Osteoblast (primary cell): ENCODE measurements at regions not wholly inside any gene's neighbourhood (a gene's known extent, or its start where the extent isn't known, plus 50 kb on each side); places are given as distances from the start of the nearest gene placed in this dataset.

Source experiments
- DNase-seq: peaks from one replicate; pipeline ENCODE4 v3.0.0; 2011; ENCODE audit warnings: low spot score, mixed read lengths; ENCODE audit not compliant: insufficient read length; ENCODE audit errors: missing footprints
- H2AFZ ChIP-seq: 2 replicates; pipeline ENCODE4 v1.6.0; 2011; ENCODE audit warnings: mild to moderate bottlenecking, low read length
- H3K27ac ChIP-seq: 2 replicates; pipeline ENCODE4 v1.5.1; 2011; ENCODE audit warnings: mild to moderate bottlenecking, low read depth, low read length, moderate library complexity
- H3K27me3 ChIP-seq: 2 replicates; pipeline ENCODE4 v1.6.0; 2012; ENCODE audit warnings: mild to moderate bottlenecking, control low read depth, inconsistent platforms, low read length, moderate library complexity; ENCODE audit not compliant: insufficient read depth
- H3K36me3 ChIP-seq: 2 replicates; pipeline ENCODE4 v1.5.1; 2011; ENCODE audit warnings: mild to moderate bottlenecking, low read length, control low read depth, moderate library complexity; ENCODE audit not compliant: insufficient read depth
- H3K4me1 ChIP-seq: 2 replicates; pipeline ENCODE4 v1.5.1; 2011; ENCODE audit warnings: mild to moderate bottlenecking, low read length, control low read depth, moderate library complexity; ENCODE audit not compliant: insufficient read depth
- H3K4me2 ChIP-seq: 2 replicates; pipeline ENCODE4 v1.6.0; 2011; ENCODE audit warnings: mild to moderate bottlenecking, low read length; ENCODE audit not compliant: insufficient read depth
- H3K4me3 ChIP-seq: fragments of 200-600 bp; sonication (generic); 3 replicates; pipeline ENCODE4 v1.5.1; 2012; ENCODE audit warnings: mild to moderate bottlenecking, low read length, inconsistent platforms; ENCODE audit not compliant: insufficient read depth
- H3K79me2 ChIP-seq: 2 replicates; pipeline ENCODE4 v1.6.0; 2012; ENCODE audit warnings: mild to moderate bottlenecking, low read length, control low read depth, inconsistent platforms; ENCODE audit not compliant: insufficient read depth
- H3K9me3 ChIP-seq: 2 replicates; pipeline ENCODE4 v1.5.1; 2011; ENCODE audit warnings: low read depth, low read length, control low read depth
- H4K20me1 ChIP-seq: 2 replicates; pipeline ENCODE4 v1.6.0; 2012; ENCODE audit warnings: mild to moderate bottlenecking, low read length, control low read depth; ENCODE audit not compliant: insufficient read depth
- CTCF ChIP-seq: IDR thresholded peaks from 2 replicates; pipeline ENCODE4 v1.5.1; 2011; ENCODE audit warnings: mild to moderate bottlenecking, low read depth, low read length, moderate library complexity; ENCODE audit errors: extremely low read depth

GRCh38 chr5:20224966-20225365 is 237.0 kb upstream of the CDH18 start:
- TF ChIP-seq CTCF = no peak
- Histone ChIP-seq H3K9me3 (peaks cover under 1% of the 10 kb centered on the region), H4K20me1 (no peaks in the 10 kb centered on the region), H3K4me1 (no peaks in the 10 kb centered on the region), H3K36me3 (no peaks in the 10 kb centered on the region), H3K79me2 (no peaks in the 10 kb centered on the region), H3K27ac (no peak overlapping the region), H3K4me2 (no peak overlapping the region), H2AFZ (no peak overlapping the region), H3K4me3 (no peak overlapping the region), H3K27me3 (no peaks in the 10 kb centered on the region)
- DNase-seq = no peak

DNA sequence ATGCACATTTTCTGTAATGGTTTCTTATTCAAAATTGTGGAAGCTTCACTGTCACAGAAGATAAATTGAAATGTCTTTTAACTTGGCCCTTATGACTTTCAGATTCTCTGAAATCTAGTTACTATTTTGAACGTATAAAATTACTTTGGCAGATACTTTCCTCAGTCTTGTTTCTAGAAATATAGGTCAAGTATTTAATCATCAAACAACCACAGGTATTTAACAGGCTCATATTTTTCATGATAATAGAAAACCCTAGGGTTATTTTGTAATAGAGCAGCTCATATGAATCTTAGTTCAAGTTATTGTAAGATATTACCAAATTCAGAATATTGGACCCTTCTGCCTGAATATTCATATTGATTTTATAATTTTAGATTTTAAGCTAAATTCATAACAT is 236.0 kb upstream of the CDH18 start:
- H3K36me3 ChIP-seq = no peaks in the 10 kb centered on the region
- DNase-seq = no peak
- H3K4me3 ChIP-seq = no peak overlapping the region
- H3K27me3 ChIP-seq = no peaks in the 10 kb centered on the region
- no peaks in the 10 kb centered on the region for H3K9me3 ChIP-seq
- no peak overlapping the region for H2AFZ ChIP-seq
- H3K27ac ChIP-seq = no peak overlapping the region
- no peaks in the 10 kb centered on the region for H3K79me2 ChIP-seq
- no peaks in the 10 kb centered on the region for H4K20me1 ChIP-seq
- H3K4me1 ChIP-seq = no peaks in the 10 kb centered on the region
- no peak for TF ChIP-seq CTCF
- no peak overlapping the region for H3K4me2 ChIP-seq

GRCh38 chr5:20223451-20223850 is 235.5 kb upstream of the CDH18 start:
- Histone ChIP-seq H3K4me3 (no peak overlapping the region), H2AFZ (no peak overlapping the region), H3K27ac (no peak overlapping the region), H3K27me3 (no peaks in the 10 kb centered on the region), H3K4me1 (no peaks in the 10 kb centered on the region), H3K79me2 (no peaks in the 10 kb centered on the region), H3K36me3 (no peaks in the 10 kb centered on the region), H3K4me2 (no peak overlapping the region), H4K20me1 (no peaks in the 10 kb centered on the region), H3K9me3 (no peaks in the 10 kb centered on the region)
- no peak for TF ChIP-seq CTCF
- no peak for DNase-seq

DNA sequence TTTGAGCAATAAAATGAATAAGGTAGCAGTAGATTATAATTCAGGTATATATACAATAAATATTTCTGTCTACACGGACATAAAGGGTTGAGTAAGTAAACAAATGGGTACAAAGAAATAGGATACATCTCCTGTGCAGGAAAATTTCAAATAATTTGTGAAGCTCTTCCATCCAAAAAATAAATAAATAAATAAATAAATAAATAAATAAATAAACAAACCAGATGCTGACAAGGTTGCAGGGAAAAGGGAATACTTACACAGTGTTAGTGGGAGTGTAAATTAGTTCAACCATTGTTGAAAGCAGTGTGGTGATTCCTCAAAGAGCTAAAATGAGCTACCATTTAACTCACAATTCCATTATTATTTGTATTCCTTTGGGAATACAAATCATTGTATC is 227.3 kb upstream of the CDH18 start:
- Histone ChIP-seq H3K36me3 (no peaks in the 10 kb centered on the region), H3K9me3 (no peaks in the 10 kb centered on the region), H4K20me1 (no peaks in the 10 kb centered on the region), H3K4me1 (no peaks in the 10 kb centered on the region), H3K4me3 (no peak overlapping the region), H3K79me2 (no peaks in the 10 kb centered on the region), H3K4me2 (no peak overlapping the region), H2AFZ (no peak overlapping the region), H3K27me3 (no peaks in the 10 kb centered on the region), H3K27ac (no peak overlapping the region)
- TF ChIP-seq CTCF = no peak
- DNase-seq = no peak
